ENCODE measurements at regions not wholly inside any gene's neighbourhood (a gene's known extent, or its start where the extent isn't known, plus 50 kb on each side); places are given as distances from the start of the nearest gene placed in this dataset.

DNA sequence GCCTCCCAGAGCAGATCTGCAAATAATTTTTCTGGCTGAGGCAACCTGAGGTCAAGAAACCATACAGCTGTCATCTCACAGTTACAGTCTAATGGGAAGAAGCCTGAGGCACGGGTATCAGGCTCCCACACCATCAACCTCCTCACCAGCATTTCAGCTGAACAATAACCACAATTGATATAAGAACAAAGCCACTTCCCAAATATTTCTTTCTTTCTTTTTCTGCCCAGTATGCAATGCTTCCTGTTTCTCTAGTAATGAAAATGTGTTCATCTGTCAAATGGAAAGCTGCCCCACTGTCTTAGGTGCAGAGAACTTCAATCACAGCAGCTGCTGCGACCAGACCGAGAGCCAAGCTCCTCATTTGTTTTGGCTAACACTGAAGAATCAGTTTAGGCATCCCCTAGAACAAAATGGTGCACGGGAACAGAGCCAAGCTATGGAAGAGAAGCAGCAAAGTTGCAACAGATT, 108.4 kb downstream of the BLID start:
- TF ChIP-seq CTCF (IDR thresholded peaks at IDR 0.05) (no peak), POLR2A (IDR thresholded peaks at IDR 0.05) (no peak)
